GM18520 (cell line): ENCODE measurements at regions not wholly inside any gene's neighbourhood (a gene's known extent, or its start where the extent isn't known, plus 50 kb on each side); places are given as distances from the start of the nearest gene placed in this dataset.
"Not testable (repeated sequence)": the region's sequence is repeated elsewhere in the genome, so short reads cannot be mapped to it uniquely, and the experiment has no call there.

Source experiments
- ATAC-seq: cut with Tn5 transposase; IDR thresholded peaks from one replicate; pipeline ENCODE4 v1.9.1; 2021; ENCODE audit not compliant: unreplicated experiment

DNA sequence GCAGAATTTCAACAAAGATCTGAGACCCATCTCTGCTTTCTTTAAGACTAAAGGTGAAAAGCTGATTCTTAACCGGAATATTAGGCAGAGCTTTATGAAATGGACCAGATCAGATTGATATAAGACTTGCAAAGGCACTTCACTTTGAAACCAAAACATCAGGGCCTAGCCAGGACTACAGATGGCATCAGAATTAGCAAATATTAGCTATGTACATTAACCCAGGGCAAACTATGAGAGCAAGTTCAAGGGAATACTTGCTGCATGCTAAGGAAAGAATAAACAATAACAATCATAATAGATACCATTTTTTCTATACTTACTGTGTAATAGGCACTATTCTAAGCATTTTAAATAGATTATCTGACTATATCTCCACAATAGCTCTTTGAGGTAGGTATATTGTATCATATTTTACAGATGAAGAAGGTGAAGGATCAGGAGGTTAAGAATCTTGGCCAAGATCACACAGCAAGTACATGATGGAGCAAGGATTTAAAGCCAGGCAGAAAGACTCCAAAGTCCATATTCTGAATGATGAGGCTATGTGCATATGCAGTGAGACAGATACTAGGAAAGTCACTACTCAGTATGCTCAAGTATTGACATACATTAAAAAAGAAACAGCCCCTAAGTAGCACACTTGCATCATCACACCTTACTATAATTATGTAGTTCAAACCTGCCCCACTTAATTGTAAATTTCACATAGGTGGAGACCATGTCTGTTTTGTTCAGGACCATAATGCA is 209.3 kb upstream of the PKN2 start:
- ATAC-seq = no peak

DNA sequence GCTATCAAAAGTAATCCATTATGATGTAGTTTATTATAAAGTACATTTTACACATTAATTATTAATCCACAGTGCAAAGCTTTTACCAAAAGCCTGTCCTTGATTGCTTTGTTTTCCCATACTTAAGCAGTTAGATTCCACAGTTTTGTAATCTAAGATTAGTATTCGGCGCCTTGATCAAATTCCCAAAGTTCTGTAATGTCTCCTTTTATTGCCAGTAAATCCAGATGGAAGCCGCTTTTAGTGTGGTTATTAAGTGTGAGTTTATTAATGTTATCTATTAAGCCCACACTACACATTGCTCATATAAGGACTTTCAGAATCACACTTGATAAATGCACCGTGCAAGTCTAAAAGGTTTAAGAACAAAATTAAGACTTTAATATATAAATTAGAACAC is 199.2 kb upstream of the PKN2 start:
- no peak for ATAC-seq

DNA sequence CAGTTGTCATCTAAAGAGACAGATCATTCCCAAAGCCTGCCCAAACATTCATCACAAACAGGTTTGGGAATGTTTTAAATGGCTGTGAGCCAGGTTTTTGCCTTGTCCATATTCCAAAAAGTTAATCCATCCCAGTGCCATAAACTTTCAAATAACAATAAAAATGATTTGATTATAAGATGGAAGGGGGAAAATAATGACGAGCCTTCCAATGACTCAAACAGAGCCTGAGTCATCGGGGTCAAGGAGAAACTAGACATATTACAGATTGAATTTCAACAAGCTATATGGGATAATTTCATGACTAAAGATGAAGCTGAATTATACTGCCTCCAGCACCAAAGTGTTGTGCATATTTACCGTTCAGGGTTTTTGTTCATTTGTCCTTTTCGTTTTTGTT is 195.8 kb upstream of the PKN2 start:
- ATAC-seq = no peak

DNA sequence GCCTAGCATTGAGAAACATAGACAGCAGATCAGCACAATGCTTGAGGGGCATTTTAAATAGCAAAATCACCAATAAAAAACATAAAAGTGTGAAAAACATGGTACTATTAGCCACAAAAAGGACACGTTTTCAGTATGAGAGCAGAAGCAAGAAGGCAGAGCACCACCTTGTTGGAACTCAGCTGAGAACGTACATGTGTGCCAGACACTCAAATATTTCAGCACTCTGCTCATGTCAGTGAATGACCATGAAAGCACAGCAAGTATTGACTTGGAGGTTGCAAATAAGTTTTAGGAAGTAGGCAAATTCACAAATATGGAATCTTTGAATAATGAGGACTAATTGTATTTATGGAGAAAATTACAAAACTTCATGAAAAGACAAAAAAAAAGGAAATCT is 193.4 kb upstream of the PKN2 start:
- no peak for ATAC-seq

DNA sequence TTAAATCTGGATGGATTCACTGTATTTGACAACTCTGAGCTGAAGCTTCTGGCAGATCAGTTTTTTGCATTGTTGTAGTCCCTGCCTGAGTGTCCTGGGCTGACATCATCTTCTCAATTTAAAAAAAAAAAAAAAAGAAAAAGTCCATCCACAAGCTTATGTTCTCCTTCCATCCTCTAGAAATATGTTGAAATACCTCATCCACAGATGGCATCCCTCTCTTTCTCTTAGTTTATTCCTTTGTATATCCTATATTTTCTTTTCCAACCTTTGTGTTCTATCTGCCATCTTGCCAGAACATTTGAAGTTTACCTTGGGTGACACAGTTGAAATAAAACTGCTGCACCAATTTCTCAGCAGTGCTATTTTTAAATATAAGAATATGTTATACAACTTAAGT is 184.4 kb upstream of the PKN2 start:
- ATAC-seq = no peak

DNA sequence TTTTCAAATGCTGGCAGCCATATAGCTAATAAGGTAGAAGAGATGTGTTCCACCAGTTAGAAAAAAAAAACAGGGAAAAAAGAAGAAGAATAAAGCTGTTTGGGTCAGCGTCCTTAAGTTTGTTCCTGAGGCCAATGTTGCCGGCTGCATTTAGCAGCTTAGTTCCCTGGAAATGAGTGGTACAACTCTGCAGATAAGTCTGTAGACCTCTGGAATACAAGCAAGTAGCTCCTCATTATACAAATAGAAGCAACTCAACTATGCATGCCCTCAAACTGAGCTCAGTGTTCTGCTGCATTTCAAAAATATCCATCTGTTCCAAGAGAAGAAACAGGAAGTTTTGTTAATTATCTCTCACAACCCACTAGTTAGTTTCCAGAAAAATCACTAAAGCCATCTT is 181.2 kb upstream of the PKN2 start:
- no peak for ATAC-seq

DNA sequence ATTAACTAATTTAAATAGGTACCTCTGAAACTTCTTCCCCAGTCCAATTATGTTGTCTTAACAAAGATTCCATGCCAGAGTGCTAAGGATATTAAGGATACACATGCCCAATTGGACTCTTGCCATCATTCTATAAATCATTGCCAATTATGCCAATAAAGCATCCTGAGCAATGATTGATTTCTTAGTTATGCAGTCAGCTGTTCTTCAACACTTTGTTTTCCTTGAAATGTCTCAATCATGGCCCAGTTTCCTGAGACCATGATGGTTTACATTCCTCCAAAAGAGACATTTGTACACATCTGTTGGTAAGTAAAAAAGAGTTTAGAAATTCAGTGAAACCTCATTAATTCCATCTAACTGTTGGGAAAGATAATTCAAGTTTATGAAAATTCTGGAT is 180.4 kb upstream of the PKN2 start:
- ATAC-seq = no peak

DNA sequence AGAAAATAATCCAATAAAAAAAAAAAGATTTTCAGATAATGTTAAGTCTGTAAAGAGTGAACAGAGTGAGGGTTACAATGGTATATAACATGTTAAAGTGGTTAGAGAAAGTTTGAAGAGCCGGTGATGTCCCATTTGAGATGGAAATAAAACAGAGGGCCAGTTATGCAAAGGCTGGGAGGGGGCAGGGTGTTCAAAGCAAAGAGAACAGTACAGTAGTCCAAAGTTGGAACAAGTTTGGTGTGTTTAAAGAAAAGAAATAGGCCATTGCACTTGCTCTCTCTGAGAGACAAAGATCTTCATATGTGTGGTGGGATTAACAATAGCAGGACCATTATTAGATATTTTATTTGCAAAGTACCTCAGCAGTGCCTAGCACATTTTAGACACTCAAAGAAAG is 179.5 kb upstream of the PKN2 start:
- no peak for ATAC-seq

DNA sequence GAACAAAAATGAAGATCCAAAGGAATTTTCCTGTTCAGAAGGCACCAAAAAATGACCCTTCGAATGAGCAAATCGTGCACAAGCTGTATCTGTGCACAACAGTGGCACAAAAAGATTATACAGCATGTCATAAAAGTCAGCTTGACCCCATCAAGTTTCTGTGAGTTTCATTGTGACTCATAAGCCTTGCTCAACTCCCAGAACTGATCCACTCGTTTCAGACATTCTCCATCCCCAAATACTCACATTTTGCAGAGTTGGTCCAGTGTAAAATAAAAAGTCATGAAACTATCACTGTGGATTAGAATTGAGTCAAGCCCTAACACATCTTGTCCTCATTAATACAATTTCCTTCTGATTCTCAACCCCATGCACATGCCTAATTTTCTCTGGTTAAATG is 174.7 kb upstream of the PKN2 start:
- no peak for ATAC-seq

DNA sequence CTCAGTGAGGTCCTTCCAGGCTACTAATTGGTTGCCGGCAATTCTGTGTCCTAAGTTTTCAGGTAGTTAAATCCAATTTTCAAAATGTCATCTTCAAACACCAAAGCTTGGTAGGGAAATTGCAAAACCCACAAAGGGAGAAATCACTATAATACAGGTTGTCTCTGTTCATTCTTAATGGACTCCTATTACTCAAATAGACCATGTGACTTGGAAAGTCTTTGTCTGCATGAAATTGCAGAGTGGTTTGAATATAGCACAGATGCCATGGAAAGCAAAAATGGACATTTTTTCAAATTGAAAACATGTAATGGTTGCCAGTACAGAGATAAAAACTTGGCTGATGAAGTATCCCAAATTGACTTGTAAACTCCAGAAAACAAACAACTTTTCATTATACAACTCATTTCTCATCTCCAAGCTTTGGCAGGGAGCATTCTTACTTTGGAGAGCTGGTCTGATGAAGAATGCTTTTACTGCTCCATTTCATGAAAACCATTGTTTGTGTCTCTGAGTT is 169.5 kb upstream of the PKN2 start:
- ATAC-seq = no peak

DNA sequence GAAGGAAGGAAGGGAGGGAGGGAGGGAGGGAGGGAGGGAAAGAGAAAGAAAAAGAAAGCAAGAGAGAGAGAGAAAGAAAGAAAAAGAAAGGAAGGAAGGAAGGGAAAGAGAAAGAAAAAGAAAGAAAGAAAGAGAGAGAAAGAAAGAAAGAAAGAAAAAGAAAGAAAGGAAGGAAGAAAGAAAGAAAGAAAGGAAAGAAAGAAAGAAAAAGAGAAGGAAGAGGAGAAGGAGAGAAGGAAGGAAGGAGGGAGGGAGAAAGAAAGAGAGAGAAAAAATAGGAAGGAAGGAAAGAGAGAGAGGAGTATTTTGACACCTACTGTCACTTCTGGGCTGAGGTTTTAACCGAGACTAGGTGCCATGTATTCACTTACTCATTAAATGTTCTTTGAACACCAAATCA is 166.6 kb upstream of the PKN2 start:
- not testable (repeated sequence) for ATAC-seq

DNA sequence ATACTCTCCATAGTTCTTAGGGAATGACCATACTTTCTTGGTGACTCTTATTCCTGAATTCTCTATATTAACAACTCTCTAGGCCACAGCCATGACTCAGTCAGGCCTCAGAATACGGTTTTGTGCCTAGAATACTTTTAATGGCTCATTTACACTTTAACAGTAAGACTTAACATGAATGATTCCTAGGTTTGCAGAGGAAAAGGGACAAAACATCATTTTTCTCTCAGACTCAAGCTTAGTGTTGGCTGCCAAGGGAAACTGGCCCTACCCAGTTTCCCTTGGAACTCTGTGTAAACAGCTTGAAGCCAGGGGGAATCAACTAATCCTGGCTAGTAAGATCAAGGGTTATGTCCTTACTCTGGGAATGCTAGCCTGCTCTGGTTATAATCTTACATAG is 164.9 kb upstream of the PKN2 start:
- ATAC-seq = no peak

DNA sequence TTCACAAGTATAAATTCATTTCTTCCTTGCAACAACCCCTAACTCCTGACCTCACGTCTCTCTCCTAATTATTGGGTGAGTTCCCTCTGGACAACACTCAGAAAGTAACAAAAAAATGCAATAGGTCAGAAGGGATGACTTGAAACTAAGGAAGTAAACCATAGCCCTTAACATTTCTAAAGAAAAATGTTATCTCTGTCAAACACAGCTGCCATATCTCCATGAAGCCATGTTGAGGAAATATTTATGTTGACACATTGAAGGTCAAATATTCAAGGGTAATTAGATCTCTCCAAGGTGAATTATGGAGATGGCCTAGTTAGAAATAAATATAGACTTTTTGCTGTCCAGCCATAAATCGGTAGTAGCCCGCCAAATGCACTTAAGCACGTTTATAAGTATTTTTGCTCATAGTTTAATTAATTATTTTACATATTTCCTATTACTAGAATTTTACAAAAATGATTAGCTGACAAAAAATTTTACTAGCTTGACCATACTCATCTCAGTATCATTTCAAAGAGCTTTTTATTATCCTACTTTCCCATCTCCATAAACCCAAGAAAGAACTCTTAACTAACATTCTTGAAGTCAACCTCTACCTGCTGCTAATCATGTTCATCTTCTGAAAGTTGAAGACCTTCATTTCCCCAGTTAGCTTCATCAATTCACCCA is 160.1 kb upstream of the PKN2 start:
- no peak for ATAC-seq

DNA sequence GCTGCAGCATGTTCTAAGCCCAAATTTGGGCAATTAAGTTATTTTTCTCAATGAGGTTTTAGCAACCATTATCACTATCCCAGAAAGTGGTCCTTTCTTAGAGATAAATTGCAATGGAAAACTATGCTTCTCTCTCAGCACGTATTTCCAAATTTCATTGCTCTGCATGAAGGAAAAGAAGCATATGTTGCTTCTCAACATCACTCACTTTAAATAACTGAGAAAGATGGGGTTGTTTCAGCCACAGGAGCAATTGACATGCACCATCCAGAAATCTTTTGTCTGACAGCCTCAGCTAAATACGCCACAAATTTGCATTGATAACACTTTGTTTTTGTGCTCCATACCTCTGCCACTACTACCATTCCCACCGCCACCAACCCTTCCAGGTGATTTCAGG is 157.6 kb upstream of the PKN2 start:
- no peak for ATAC-seq

DNA sequence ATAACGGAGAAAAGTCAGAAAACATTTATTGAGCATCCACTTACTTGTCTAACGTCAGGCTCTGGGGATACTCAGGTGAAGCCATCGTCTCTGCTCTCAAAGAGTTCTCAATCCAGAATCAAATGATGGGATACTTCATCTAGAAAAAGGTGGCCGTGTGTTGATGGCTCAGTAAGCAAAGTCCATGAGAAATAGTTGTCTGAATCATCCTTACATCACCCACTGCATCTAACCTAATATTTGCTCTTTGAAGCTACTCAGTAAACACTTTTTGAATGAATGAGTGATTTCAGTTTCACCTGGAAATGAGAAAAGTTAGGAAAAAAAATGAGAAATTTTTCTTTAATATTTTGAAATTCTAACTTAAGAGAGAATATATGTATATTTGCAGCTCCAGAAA is 155.3 kb upstream of the PKN2 start:
- no peak for ATAC-seq

DNA sequence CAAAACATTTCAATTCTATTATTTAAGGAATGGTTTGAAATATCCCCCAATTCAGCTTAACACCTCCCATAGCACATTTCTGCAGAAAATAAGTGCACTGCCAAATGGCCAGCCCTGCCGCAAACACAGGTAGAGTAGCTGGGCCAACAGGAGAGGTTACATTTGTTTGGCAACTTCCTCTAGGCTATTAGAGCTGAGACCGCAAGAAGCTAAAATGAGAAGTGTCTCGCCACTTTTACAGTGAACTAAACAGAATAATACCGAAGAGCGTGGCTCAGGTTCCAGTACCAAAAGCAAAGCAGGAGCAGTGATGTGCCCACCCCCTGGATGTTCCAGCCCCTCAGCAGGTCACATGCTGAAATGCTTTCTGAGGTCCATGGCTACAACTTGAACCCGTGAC is 154.5 kb upstream of the PKN2 start:
- ATAC-seq = no peak

DNA sequence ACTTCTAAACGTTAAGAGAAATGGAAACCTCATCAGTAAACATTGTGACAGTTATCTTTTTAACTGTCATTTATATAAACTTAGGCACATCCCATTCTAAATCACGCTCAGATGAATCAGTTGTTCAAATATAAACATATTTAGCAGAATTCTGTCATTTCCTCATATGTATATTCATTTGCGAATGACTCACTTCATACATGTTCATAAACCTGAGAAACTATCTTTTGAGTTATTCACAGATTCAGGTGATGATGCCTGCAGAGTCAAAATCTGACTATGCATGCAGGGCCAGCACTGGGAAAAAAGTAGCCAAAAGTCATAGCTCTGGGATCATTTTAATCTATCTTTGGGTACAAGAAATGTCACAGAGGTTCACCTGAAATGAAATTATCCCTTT is 153.8 kb upstream of the PKN2 start:
- no peak for ATAC-seq

DNA sequence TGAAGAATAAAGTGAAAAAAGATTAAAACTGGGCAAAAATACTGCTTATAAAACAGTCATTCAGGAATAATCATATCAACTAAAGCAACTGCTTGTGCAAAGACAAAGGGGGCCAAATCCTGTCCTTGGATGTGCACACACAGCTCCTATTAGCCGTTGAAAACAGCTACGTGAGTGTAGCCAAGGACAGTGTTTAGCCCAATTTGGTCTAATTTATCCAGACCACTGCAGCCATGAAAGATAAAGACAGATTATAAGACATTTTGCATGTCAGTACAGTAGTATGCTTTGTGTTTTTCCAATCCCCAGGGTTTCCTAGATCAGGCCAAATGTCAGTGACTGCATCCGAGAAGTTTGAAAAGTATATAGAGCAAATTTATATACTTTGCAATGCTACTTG is 146.3 kb upstream of the PKN2 start:
- ATAC-seq = no peak

DNA sequence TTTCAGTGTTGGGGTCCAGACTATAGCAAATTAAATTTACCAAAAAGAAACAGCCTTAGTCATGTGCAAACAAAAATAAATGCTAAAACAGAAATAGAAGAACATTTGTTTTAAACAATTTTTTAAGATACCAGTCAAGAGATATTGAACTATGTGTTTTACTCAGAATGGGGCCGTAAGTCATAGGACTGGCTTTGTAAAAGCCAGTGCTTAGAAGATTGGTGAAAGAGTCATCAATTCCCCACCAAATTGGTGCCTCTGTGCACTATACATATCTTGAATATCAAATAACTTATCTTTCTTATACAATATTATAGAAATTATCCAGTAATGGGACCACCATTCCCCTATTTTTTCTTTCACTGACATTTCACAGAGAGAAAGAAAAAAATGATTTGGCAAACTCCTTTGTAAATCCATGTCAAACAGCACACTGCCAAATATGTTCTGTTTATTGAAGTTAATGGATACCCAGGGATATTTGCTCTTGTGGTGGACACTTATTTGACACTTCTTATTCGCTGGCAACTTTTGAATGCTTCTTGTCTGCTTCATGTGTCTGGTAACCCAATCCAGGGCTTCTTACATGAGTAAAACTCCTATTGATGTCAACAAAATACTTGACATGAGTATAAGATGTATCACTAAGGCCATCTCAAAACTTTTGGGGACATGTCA is 145.7 kb upstream of the PKN2 start:
- no peak for ATAC-seq

DNA sequence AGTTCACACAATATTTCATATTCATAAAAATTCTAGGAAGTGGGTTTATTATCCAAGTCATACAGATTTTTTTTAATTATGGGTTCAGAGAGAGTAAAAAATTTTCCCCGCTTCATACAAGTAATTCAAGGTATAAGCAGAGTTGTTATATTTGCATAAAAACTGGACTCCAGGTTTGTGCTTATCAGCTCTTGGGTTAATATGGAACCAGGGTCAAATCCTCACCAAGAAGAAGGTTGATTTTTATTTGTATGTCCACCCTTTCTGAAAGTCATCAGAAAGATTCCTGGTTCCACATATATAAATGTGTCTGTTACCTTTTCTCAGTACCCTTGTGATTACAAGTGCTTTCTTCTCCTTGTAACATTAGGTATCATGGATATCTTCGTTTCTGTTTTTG is 143.8 kb upstream of the PKN2 start:
- no peak for ATAC-seq

DNA sequence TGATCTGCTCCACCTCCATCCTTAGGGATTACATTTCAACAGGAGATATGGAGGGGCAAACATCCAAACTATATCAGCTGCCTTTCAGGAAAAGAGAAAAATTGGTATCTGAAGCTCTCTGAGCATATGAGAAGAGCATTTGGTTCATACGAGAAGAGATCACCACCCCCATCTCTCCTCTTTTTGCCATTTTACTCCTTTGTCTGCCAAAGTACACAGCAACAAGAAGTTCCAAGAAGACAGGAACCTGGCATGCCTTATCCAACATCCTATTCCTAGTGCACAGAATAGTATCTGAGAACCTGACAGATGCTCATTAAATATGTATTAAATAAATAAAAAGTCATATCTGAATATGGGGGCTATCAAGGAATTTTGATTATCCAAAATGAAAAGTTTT is 142.5 kb upstream of the PKN2 start:
- ATAC-seq = no peak

DNA sequence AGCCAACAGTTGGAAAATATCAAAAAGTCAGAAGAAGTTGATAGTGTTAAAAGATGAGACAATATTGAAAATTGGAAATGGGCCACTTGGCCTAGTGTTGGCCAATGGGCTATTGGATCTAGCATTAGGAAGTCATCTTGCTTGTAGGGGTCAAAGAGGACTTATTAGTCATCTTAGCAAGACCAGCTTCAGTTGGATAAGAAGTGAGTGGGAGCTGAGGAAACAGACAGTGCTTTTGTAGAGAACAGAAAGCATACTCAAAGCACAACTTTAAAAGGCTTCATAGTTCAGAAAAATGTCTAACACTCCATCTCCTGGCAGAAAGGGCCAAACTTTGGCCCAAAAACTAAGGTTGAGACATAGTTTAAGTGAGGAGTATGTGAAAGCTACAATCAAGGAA is 139.9 kb upstream of the PKN2 start:
- no peak for ATAC-seq
